NCI-H2107 treated with DMSO at 0.1 percent for 48 hours (cell line): ENCODE measurements at regions not wholly inside any gene's neighbourhood (a gene's known extent, or its start where the extent isn't known, plus 50 kb on each side); places are given as distances from the start of the nearest gene placed in this dataset.
"Not testable (repeated sequence)": the region's sequence is repeated elsewhere in the genome, so short reads cannot be mapped to it uniquely, and the experiment has no call there.

ENCODE experiments used
- DNase-seq: peaks from one replicate; lab custom pipeline; 2025; ENCODE audit not compliant: unreplicated experiment; lab: John Stamatoyannopoulos, UW

- no peak for DNase-seq
Observed at GRCh38 chr2:126288362-126288761, 367.6 kb upstream of the GYPC start.

GRCh38 chr2:126293962-126294361, 362.0 kb upstream of the GYPC start:
- not testable (repeated sequence) for DNase-seq

GRCh38 chr2:126299469-126299976, 356.4 kb upstream of the GYPC start:
- no peak for DNase-seq

- DNase-seq: no peak
Observed at GRCh38 chr2:126300348-126300747, 355.6 kb upstream of the GYPC start.

GRCh38 chr2:126302043-126302442, 353.9 kb upstream of the GYPC start:
- no peak for DNase-seq

GRCh38 chr2:126303113-126303512, 352.8 kb upstream of the GYPC start:
- DNase-seq: no peak

GRCh38 chr2:126304154-126304553, 351.8 kb upstream of the GYPC start:
- DNase-seq: no peak

- no peak for DNase-seq
Observed at GRCh38 chr2:126306539-126306938, 349.4 kb upstream of the GYPC start.

- DNase-seq: no peak
Observed at GRCh38 chr2:126307740-126308139, 348.2 kb upstream of the GYPC start.

GRCh38 chr2:126309185-126309584, 346.8 kb upstream of the GYPC start:
- DNase-seq: no peak

GRCh38 chr2:126312579-126312978, 343.4 kb upstream of the GYPC start:
- no peak for DNase-seq

GRCh38 chr2:126315828-126316227, 340.1 kb upstream of the GYPC start:
- DNase-seq: no peak

- no peak for DNase-seq
Observed at GRCh38 chr2:126317790-126318431, 338.0 kb upstream of the GYPC start.

- DNase-seq: no peak
Observed at GRCh38 chr2:126322342-126322741, 333.6 kb upstream of the GYPC start.

- DNase-seq: no peak
Observed at GRCh38 chr2:126325202-126325601, 330.8 kb upstream of the GYPC start.

- no peak for DNase-seq
Observed at GRCh38 chr2:126329173-126329572, 326.8 kb upstream of the GYPC start.

- no peak for DNase-seq
Observed at GRCh38 chr2:126342457-126342856, 313.5 kb upstream of the GYPC start.

- no peak for DNase-seq
Observed at GRCh38 chr2:126343136-126343535, 312.8 kb upstream of the GYPC start.

GRCh38 chr2:126344493-126344892, 311.5 kb upstream of the GYPC start:
- no peak for DNase-seq

GRCh38 chr2:126345691-126346090, 310.3 kb upstream of the GYPC start:
- no peak for DNase-seq

GRCh38 chr2:126356631-126357030, 299.3 kb upstream of the GYPC start:
- no peak for DNase-seq

GRCh38 chr2:126358122-126358521, 297.8 kb upstream of the GYPC start:
- DNase-seq: no peak

- no peak for DNase-seq
Observed at GRCh38 chr2:126359494-126359893, 296.5 kb upstream of the GYPC start.
